ENCODE measurements at regions not wholly inside any gene's neighbourhood (a gene's known extent, or its start where the extent isn't known, plus 50 kb on each side); places are given as distances from the start of the nearest gene placed in this dataset.

- TF ChIP-seq POLR2A (IDR thresholded peaks at IDR 0.05) (no peak), CTCF (IDR thresholded peaks at IDR 0.05) (no peak)
These were observed 703.5 kb downstream of the TMTC2 start for GRCh38 chr12:83390186-83390585.

Data from right lobe of liver (tissue), 4 donors.